ENCODE measurements at regions not wholly inside any gene's neighbourhood (a gene's known extent, or its start where the extent isn't known, plus 50 kb on each side); places are given as distances from the start of the nearest gene placed in this dataset.
A peak's percentile ranks its signal among the peaks of the same experiment; 100 is the strongest.

DNA sequence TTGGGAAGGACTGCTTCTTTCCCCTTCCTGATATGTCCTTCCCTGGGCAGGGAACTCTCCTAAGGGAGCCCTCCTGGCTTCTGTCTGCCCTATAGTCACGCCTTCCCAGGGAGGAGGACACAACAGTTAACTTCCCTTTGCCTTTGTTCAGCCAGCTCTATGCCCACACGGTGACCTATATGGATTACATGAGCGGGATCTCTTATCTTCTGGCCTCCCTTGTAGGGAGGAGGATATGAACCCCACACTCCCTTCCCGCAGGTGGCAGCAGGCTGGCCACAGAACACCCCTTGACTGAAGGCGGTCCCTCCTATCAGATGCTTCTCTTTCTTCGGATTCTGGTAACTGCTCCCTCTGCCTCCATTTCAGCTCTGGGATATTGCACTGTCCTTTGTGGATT lies 135.6 kb upstream of the MAX start:
- ChIA-PET POLR2A (interaction anchor here (0.6 to 5.5 kb wide), 15 partner anchors 8 to 193 kb away, joined by 3 to 190 read pairs (median 10); partner anchors contain the start of gene MAX), CTCF (ENCODE audit: low intra/inter-chr PET ratio, low total read pairs) (no interaction called here)
- no peaks in the 10 kb centered on the region for H3K36me3 ChIP-seq (replicated peaks in 1 of 2; ENCODE audit: control insufficient read depth in 1 of 2, insufficient read depth in 2 of 2, low read length in 2 of 2)
- no peaks in the 10 kb centered on the region for H3K27me3 ChIP-seq (ENCODE audit: control insufficient read depth in 1 of 2, insufficient read depth in 2 of 2, low read length in 2 of 2)
- peaks cover 61% of the 10 kb centered on the region for H3K4me1 ChIP-seq (ENCODE audit: insufficient read depth, low read length)
- H3K4me2 ChIP-seq (ENCODE audit: low read depth, low read length), result peak overlapping the region; percentile 92
- no peak overlapping the region for H2AFZ ChIP-seq (ENCODE audit: low read length)
- H3K4me3 ChIP-seq (replicated peaks in 1 of 3; ENCODE audit: insufficient read depth in 1 of 3, low read depth in 2 of 3, low read length in 3 of 3), result peak overlapping the region in 1 of 3 experiments; percentile 65; a peak in 3 of 6 replicates
- 7% methylated on average over 6 of the region's 6 CpGs for WGBS (ENCODE audit: low lambda C conversion rate)
- H3K79me2 ChIP-seq (ENCODE audit: insufficient read depth, low read length), result no peaks in the 10 kb centered on the region
- H4K20me1 ChIP-seq (ENCODE audit: insufficient read depth, low read length), result no peaks in the 10 kb centered on the region
- FAIRE-seq, result peak; percentile 64
- peak overlapping the region; percentile 32 for H3K27ac ChIP-seq (ENCODE audit: extremely low read length, insufficient read depth, low read length)
- peak; percentile 84 for DNase-seq (ENCODE audit: low spot score)
- H3K9ac ChIP-seq (ENCODE audit: insufficient read depth, low read depth, low read length), result peak overlapping the region; percentile 42
- TSS peak; percentile 16 for BruUV-seq (replicated peaks)
- H3K9me3 ChIP-seq (ENCODE audit: low read length), result no peaks in the 10 kb centered on the region
- peak; percentile 56 for ATAC-seq
- in situ Hi-C loops (cut with HindIII; ENCODE audit: extremely low pct_ligation_motif_present, low pct_unique_long_range_greater_than_20kb) (loop anchor here (5.0 kb wide), 1 partner anchor 59 kb away; no protein-coding TSS in a partner anchor), intact Hi-C loops (cut with micrococcal nuclease; ENCODE audit: unreplicated experiment) (loop anchor here (1.0 kb wide), 1 partner anchor 8 kb away; no protein-coding TSS in a partner anchor)
- TF ChIP-seq ZNF543 (CRISPR knock-in tag; IDR thresholded peaks at IDR 0.05), result no peak
- no peak for TF ChIP-seq FOXA1 (IDR thresholded peaks at IDR 0.05)
- TF ChIP-seq FOXA1 (CRISPR knock-in tag; IDR thresholded peaks at IDR 0.05), result no peak
- TF ChIP-seq ZNF20 (CRISPR knock-in tag; IDR thresholded peaks at IDR 0.05), result no peak
- no peak for TF ChIP-seq ZNF136 (CRISPR knock-in tag; IDR thresholded peaks at IDR 0.05; ENCODE audit: low read depth)
- TF ChIP-seq ETV5 (CRISPR knock-in tag; IDR thresholded peaks at IDR 0.05; ENCODE audit: borderline replicate concordance), result 0 out of 2 replicates have a peak, but pooled peaks have one; percentile 22
- 0 out of 2 replicates have a peak, but pooled peaks have one; percentile 29 for TF ChIP-seq SKIL (CRISPR knock-in tag; IDR thresholded peaks at IDR 0.05; ENCODE audit: borderline replicate concordance)
- TF ChIP-seq ZNF510 (CRISPR knock-in tag; IDR thresholded peaks at IDR 0.05; ENCODE audit: low read depth), result no peak
- 0 out of 4 replicates have a peak, but pooled peaks of 1 of the 2 experiments have one; percentile 34 for TF ChIP-seq POLR2A (IDR thresholded peaks at IDR 0.05; ENCODE audit: insufficient read depth in 1 of 2, low read depth in 2 of 2, low read length in 2 of 2)
- peak; percentile 15; the same call in 1 of the 2 replicates for TF ChIP-seq PATZ1 (CRISPR knock-in tag; IDR thresholded peaks at IDR 0.05)
- TF ChIP-seq PPARG (CRISPR knock-in tag; conservative IDR thresholded peaks at IDR 0.05), result 0 out of 2 replicates have a peak, but pooled peaks have one; percentile 4
- TF ChIP-seq KAT2B (IDR thresholded peaks at IDR 0.05; ENCODE audit: borderline replicate concordance, low read depth, low read length), result no peak
- TF ChIP-seq ZNF547 (CRISPR knock-in tag; IDR thresholded peaks at IDR 0.05), result no peak
- TF ChIP-seq, protein P1, sequence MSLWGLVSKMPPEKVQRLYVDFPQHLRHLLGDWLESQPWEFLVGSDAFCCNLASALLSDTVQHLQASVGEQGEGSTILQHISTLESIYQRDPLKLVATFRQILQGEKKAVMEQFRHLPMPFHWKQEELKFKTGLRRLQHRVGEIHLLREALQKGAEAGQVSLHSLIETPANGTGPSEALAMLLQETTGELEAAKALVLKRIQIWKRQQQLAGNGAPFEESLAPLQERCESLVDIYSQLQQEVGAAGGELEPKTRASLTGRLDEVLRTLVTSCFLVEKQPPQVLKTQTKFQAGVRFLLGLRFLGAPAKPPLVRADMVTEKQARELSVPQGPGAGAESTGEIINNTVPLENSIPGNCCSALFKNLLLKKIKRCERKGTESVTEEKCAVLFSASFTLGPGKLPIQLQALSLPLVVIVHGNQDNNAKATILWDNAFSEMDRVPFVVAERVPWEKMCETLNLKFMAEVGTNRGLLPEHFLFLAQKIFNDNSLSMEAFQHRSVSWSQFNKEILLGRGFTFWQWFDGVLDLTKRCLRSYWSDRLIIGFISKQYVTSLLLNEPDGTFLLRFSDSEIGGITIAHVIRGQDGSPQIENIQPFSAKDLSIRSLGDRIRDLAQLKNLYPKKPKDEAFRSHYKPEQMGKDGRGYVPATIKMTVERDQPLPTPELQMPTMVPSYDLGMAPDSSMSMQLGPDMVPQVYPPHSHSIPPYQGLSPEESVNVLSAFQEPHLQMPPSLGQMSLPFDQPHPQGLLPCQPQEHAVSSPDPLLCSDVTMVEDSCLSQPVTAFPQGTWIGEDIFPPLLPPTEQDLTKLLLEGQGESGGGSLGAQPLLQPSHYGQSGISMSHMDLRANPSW (CRISPR knock-in tag; IDR thresholded peaks at IDR 0.05; ENCODE audit: borderline replicate concordance), result no peak
- TF ChIP-seq TCF7L2 (IDR thresholded peaks at IDR 0.05; ENCODE audit: low read depth, low read length), result no peak
- TF ChIP-seq ATF1 (CRISPR knock-in tag; IDR thresholded peaks at IDR 0.05), result no peak
- no peak for TF ChIP-seq ZNF138 (CRISPR knock-in tag; IDR thresholded peaks at IDR 0.05; ENCODE audit: low read depth)
- no peak for TF ChIP-seq IRF1 (CRISPR knock-in tag; IDR thresholded peaks at IDR 0.05; ENCODE audit: low read depth)
- TF ChIP-seq POGZ (CRISPR knock-in tag; IDR thresholded peaks at IDR 0.05), result no peak
